Bronchial epithelial cell (primary cell): ENCODE measurements at regions not wholly inside any gene's neighbourhood (a gene's known extent, or its start where the extent isn't known, plus 50 kb on each side); places are given as distances from the start of the nearest gene placed in this dataset.

Source experiments
- DNase-seq: peaks from one replicate; pipeline ENCODE4 v3.0.0-alpha.2; 2010; ENCODE audit warnings: low read depth
- FAIRE-seq: peaks from 2 replicates; lab custom pipeline; 2011; peaks lifted over from hg19 to GRCh38; lab: Jason Lieb, UNC
- H3K27me3 ChIP-seq: 2 replicates; pipeline ENCODE4 v1.5.1; 2011; ENCODE audit warnings: low read length; ENCODE audit not compliant: control insufficient read depth, insufficient read depth
- H3K36me3 ChIP-seq: 2 replicates; pipeline ENCODE4 v1.5.1; 2011; ENCODE audit warnings: low read length; ENCODE audit not compliant: control insufficient read depth, insufficient read depth
- H3K4me3 ChIP-seq: 2 replicates; pipeline ENCODE4 v1.5.1; 2011; ENCODE audit warnings: mild to moderate bottlenecking, low read depth, low read length, control low read depth
- CTCF ChIP-seq: IDR thresholded peaks from 2 replicates; pipeline ENCODE4 v1.5.1; 2011; ENCODE audit warnings: mild to moderate bottlenecking, moderate library complexity, low read length, control low read depth, inconsistent platforms; ENCODE audit not compliant: insufficient read depth, severe bottlenecking

- no peak for TF ChIP-seq CTCF
- DNase-seq = no peak
- no peak for FAIRE-seq
- Histone ChIP-seq H3K27me3 (no peaks in the 10 kb centered on the region), H3K36me3 (no peaks in the 10 kb centered on the region), H3K4me3 (no peak overlapping the region)
Measured at GRCh38 chr5:7014611-7015010, 301.4 kb downstream of the TENT4A start.

- FAIRE-seq (no peak), DNase-seq (no peak)
- TF ChIP-seq CTCF = no peak
- Histone ChIP-seq H3K4me3 (no peak overlapping the region), H3K36me3 (no peaks in the 10 kb centered on the region), H3K27me3 (no peaks in the 10 kb centered on the region)
Measured at GRCh38 chr5:7015586-7016256, 302.5 kb downstream of the TENT4A start.

- H3K27me3 ChIP-seq = no peaks in the 10 kb centered on the region
- DNase-seq (no peak), FAIRE-seq (no peak)
- TF ChIP-seq CTCF = no peak
- no peak overlapping the region for H3K4me3 ChIP-seq
- no peaks in the 10 kb centered on the region for H3K36me3 ChIP-seq
Measured at GRCh38 chr5:7016999-7017747, 303.9 kb downstream of the TENT4A start.

GRCh38 chr5:7018198-7018597 is 305.0 kb downstream of the TENT4A start:
- Histone ChIP-seq H3K4me3 (no peak overlapping the region), H3K27me3 (no peaks in the 10 kb centered on the region), H3K36me3 (no peaks in the 10 kb centered on the region)
- no peak for TF ChIP-seq CTCF
- FAIRE-seq (no peak), DNase-seq (no peak)

GRCh38 chr5:7018601-7019000 is 305.4 kb downstream of the TENT4A start:
- no peaks in the 10 kb centered on the region for H3K27me3 ChIP-seq
- FAIRE-seq (no peak), DNase-seq (no peak)
- no peak for TF ChIP-seq CTCF
- H3K36me3 ChIP-seq = no peaks in the 10 kb centered on the region
- H3K4me3 ChIP-seq = no peak overlapping the region
